ENCODE measurements at regions not wholly inside any gene's neighbourhood (a gene's known extent, or its start where the extent isn't known, plus 50 kb on each side); places are given as distances from the start of the nearest gene placed in this dataset.

- ATAC-seq (no peak), DNase-seq (peak in 2 of 4 donors; percentile 19 to 28)
- no peaks in the 10 kb centered on the region for H3K27me3 ChIP-seq
- WGBS, 2 donors, result 38 to 52% methylated on average over 6 of the region's 6 CpGs
- no peak for TF ChIP-seq POLR2A (IDR thresholded peaks at IDR 0.05)
- H3K4me3 ChIP-seq, result no peak overlapping the region
- intact Hi-C loops (cut with DNase I), result no loop called here
- no peaks in the 10 kb centered on the region for H3K9me3 ChIP-seq
- H3K36me3 ChIP-seq (replicated peaks in 1 of 2; ENCODE audit: insufficient read depth in 1 of 2, low read depth in 2 of 2), result no peaks in the 10 kb centered on the region
- peak overlapping the region in 1 of 4 donors; percentile 3 for H3K27ac ChIP-seq
- H3K4me1 ChIP-seq, result peaks cover 11% of the 10 kb centered on the region
These were observed 70.8 kb upstream of the AKIRIN2 start for GRCh38 chr6:87772597-87773530.

- H3K27ac ChIP-seq, result no peak overlapping the region
- ATAC-seq, result no peak
- H3K4me3 ChIP-seq, result no peak overlapping the region
- H3K4me1 ChIP-seq, result peaks cover 1% of the 10 kb centered on the region
- no peak for DNase-seq
- intact Hi-C loops (cut with DNase I), result no loop called here
- H3K27me3 ChIP-seq, result no peaks in the 10 kb centered on the region
- TF ChIP-seq CTCF (IDR thresholded peaks at IDR 0.05) (no peak), POLR2A (IDR thresholded peaks at IDR 0.05) (no peak)
- H3K36me3 ChIP-seq (replicated peaks in 1 of 2; ENCODE audit: insufficient read depth in 1 of 2, low read depth in 2 of 2), result no peaks in the 10 kb centered on the region
- no peaks in the 10 kb centered on the region for H3K9me3 ChIP-seq
- WGBS, 2 donors, result 80 to 83% methylated on average over 10 of the region's 10 CpGs
These were observed 65.4 kb upstream of the AKIRIN2 start for GRCh38 chr6:87767478-87767877.

- no peaks in the 10 kb centered on the region for H3K4me1 ChIP-seq
- DNase-seq (no peak), ATAC-seq (no peak)
- TF ChIP-seq POLR2A (IDR thresholded peaks at IDR 0.05) (no peak), CTCF (IDR thresholded peaks at IDR 0.05) (no peak)
- H3K27ac ChIP-seq, result no peak overlapping the region
- 68 to 75% methylated on average over 2 of the region's 2 CpGs for WGBS, 2 donors
- H3K36me3 ChIP-seq (replicated peaks in 1 of 2; ENCODE audit: insufficient read depth in 1 of 2, low read depth in 2 of 2), result no peaks in the 10 kb centered on the region
- H3K27me3 ChIP-seq, result no peaks in the 10 kb centered on the region
- no peaks in the 10 kb centered on the region for H3K9me3 ChIP-seq
- no peak overlapping the region for H3K4me3 ChIP-seq
- intact Hi-C loops (cut with DNase I), result no loop called here
These were observed 64.2 kb upstream of the AKIRIN2 start for GRCh38 chr6:87766211-87766610.

GRCh38 chr6:87763901-87764300, 61.9 kb upstream of the AKIRIN2 start:
- Histone ChIP-seq H3K4me3 (no peak overlapping the region), H3K4me1 (no peaks in the 10 kb centered on the region), H3K27me3 (no peaks in the 10 kb centered on the region), H3K36me3 (replicated peaks in 1 of 2; ENCODE audit: insufficient read depth in 1 of 2, low read depth in 2 of 2) (no peaks in the 10 kb centered on the region), H3K27ac (no peak overlapping the region), H3K9me3 (no peaks in the 10 kb centered on the region)
- TF ChIP-seq CTCF (IDR thresholded peaks at IDR 0.05), result no peak
- WGBS, 2 donors, result 86 to 92% methylated on average over 4 of the region's 4 CpGs
- no peak for ATAC-seq
- intact Hi-C loops (cut with DNase I), result no loop called here
- no peak for DNase-seq

GRCh38 chr6:87763276-87763675, 61.2 kb upstream of the AKIRIN2 start:
- 95 to 100% methylated on average over 2 of the region's 2 CpGs for WGBS, 2 donors
- H3K4me3 ChIP-seq, result no peak overlapping the region

More at GRCh38 chr6:87763276-87763675, 61.2 kb upstream of the AKIRIN2 start:
- no peaks in the 10 kb centered on the region for H3K27me3 ChIP-seq
- no peak overlapping the region for H3K27ac ChIP-seq
- H3K4me1 ChIP-seq, result no peaks in the 10 kb centered on the region
- no peak for ATAC-seq
- no peak for TF ChIP-seq CTCF (IDR thresholded peaks at IDR 0.05)
- no peak for TF ChIP-seq POLR2A (IDR thresholded peaks at IDR 0.05)
- intact Hi-C loops (cut with DNase I), result no loop called here
- H3K36me3 ChIP-seq (replicated peaks in 1 of 2; ENCODE audit: insufficient read depth in 1 of 2, low read depth in 2 of 2), result no peaks in the 10 kb centered on the region
- H3K9me3 ChIP-seq, result no peaks in the 10 kb centered on the region
- no peak for DNase-seq

All from body of pancreas (tissue), 4 donors.